ENCODE measurements at regions not wholly inside any gene's neighbourhood (a gene's known extent, or its start where the extent isn't known, plus 50 kb on each side); places are given as distances from the start of the nearest gene placed in this dataset.

DNA sequence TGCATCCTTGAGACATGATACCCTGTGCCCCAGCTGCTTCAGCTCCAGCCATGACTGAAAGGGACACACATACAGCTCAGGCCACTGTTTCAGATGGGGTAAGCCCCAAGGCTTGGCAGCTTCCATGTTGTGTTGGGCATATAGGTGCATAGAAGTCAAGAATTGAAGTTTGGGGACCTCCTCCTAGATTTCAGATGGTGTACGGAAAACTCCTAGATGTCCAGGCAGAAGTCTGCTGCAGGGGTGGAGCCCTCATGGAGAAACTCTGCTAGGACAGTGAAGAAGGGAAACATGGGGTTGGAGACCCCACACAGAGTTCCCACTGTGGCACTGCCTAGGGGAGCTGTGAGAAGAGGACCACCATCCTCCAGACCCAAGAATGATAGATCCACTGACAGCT lies 1379.0 kb upstream of the MAP3K7 start:
- DNase-seq, result no peak
- Histone ChIP-seq H3K4me3 (no peak overlapping the region), H3K27me3 (ENCODE audit: insufficient read depth in 3 of 3, low read length in 2 of 3) (no peaks in the 10 kb centered on the region), H3K27ac (no peak overlapping the region), H3K4me1 (no peaks in the 10 kb centered on the region), H3K36me3 (ENCODE audit: insufficient read depth in 1 of 2, low read depth in 1 of 2) (no peaks in the 10 kb centered on the region), H3K9me3 (no peaks in the 10 kb centered on the region)
- 97 to 100% (median 100%) methylated on average over 1 of the region's 1 CpG for WGBS, 3 donors
- TF ChIP-seq CTCF (IDR thresholded peaks at IDR 0.05), result no peak
- intact Hi-C loops (cut with DNase I), result no loop called here
- ATAC-seq, result no peak

DNA sequence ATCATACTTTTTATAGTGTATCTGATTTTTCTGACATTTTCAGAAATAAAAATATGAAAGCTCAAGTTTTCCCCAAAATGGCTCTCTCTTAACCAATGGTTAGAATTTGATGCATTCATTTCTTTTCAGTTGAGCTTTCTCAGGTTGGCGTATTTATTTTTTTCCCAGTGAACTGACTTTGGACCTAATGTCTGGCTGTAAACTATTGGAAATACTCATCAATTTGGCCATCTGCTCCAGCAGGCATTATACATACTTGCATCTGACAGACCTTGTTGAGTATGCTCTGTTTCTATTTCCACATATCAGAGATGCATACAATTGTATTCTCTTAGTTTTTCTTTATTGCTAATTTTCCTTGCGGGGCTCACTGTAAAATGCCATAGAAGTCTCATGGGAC lies 1374.8 kb upstream of the MAP3K7 start:
- no peak for TF ChIP-seq CTCF (IDR thresholded peaks at IDR 0.05)
- H3K4me3 ChIP-seq, result no peak overlapping the region
- 87 to 90% (median 88%) methylated on average over 2 of the region's 2 CpGs for whole genome bisulfite sequencing, 3 donors
- no peaks in the 10 kb centered on the region for H3K4me1 ChIP-seq
- intact Hi-C loops (cut with DNase I), result no loop called here
- no peak overlapping the region for H3K27ac ChIP-seq
- no peaks in the 10 kb centered on the region for H3K9me3 ChIP-seq
- H3K36me3 ChIP-seq (ENCODE audit: insufficient read depth in 1 of 2, low read depth in 1 of 2), result no peaks in the 10 kb centered on the region
- no peaks in the 10 kb centered on the region for H3K27me3 ChIP-seq (ENCODE audit: insufficient read depth in 3 of 3, low read length in 2 of 3)
- DNase-seq, result no peak
- no peak for ATAC-seq

DNA sequence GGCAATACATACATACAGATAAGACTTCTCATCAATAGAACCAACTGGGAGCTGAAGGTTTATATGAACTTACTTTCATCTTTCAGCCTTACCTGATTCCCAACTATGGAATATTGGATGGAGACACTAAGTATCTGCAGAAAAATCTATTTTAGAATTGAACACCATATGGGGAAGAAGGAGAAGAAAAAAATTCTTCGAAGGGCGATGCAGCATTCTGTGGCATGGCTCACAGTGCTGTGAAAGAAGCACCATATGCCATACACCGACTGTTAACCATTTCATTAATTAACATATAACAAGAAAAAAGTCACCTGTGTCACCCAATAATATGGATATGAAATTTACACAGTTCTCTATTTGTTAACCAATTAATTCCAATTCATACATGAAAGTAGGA lies 1374.4 kb upstream of the MAP3K7 start:
- Histone ChIP-seq H3K27ac (no peak overlapping the region), H3K9me3 (no peaks in the 10 kb centered on the region), H3K4me1 (no peaks in the 10 kb centered on the region), H3K4me3 (no peak overlapping the region), H3K36me3 (ENCODE audit: insufficient read depth in 1 of 2, low read depth in 1 of 2) (no peaks in the 10 kb centered on the region), H3K27me3 (ENCODE audit: insufficient read depth in 3 of 3, low read length in 2 of 3) (no peaks in the 10 kb centered on the region)
- intact Hi-C loops (cut with DNase I), result no loop called here
- no peak for TF ChIP-seq CTCF (IDR thresholded peaks at IDR 0.05)
- WGBS, 3 donors, result 94 to 97% (median 95%) methylated on average over 3 of the region's 3 CpGs
- DNase-seq (no peak), ATAC-seq (no peak)

- no peak for ATAC-seq
- WGBS, 3 donors, result 89 to 93% (median 89%) methylated on average over 2 of the region's 2 CpGs
Observed at GRCh38 chr6:91941838-91942237, 1355.0 kb upstream of the MAP3K7 start.

More at GRCh38 chr6:91941838-91942237, 1355.0 kb upstream of the MAP3K7 start:
- no peak for DNase-seq
- H3K9me3 ChIP-seq, result peaks cover 4% of the 10 kb centered on the region
- H3K27me3 ChIP-seq (ENCODE audit: insufficient read depth in 3 of 3, low read length in 2 of 3), result no peaks in the 10 kb centered on the region
- H3K27ac ChIP-seq, result no peak overlapping the region
- TF ChIP-seq CTCF (IDR thresholded peaks at IDR 0.05), result no peak
- intact Hi-C loops (cut with DNase I), result no loop called here
- no peaks in the 10 kb centered on the region for H3K36me3 ChIP-seq (ENCODE audit: insufficient read depth in 1 of 2, low read depth in 1 of 2)
- no peaks in the 10 kb centered on the region for H3K4me1 ChIP-seq
- no peak overlapping the region for H3K4me3 ChIP-seq
